ENCODE measurements at regions not wholly inside any gene's neighbourhood (a gene's known extent, or its start where the extent isn't known, plus 50 kb on each side); places are given as distances from the start of the nearest gene placed in this dataset.

GRCh38 chr22:44391015-44391414, 78.3 kb upstream of the SHISAL1 start:
- peaks cover 41 to 55% of the 10 kb centered on the region in 2 donors for H3K27me3 Mint-ChIP-seq
- DNase-seq (no peak), ATAC-seq (replicated peaks) (no peak)
- H3K4me3 Mint-ChIP-seq = no peak overlapping the region
- H3K4me1 Mint-ChIP-seq = no peaks in the 10 kb centered on the region
- no peak overlapping the region for H3K27ac Mint-ChIP-seq
- H3K36me3 Mint-ChIP-seq = no peaks in the 10 kb centered on the region
- no peaks in the 10 kb centered on the region for H3K9me3 Mint-ChIP-seq

- Mint-ChIP-seq H3K27me3 (peaks cover 38 to 55% of the 10 kb centered on the region in 2 donors), H3K4me3 (no peak overlapping the region), H3K36me3 (no peaks in the 10 kb centered on the region), H3K27ac (no peak overlapping the region), H3K4me1 (no peaks in the 10 kb centered on the region), H3K9me3 (no peaks in the 10 kb centered on the region)
- ATAC-seq (replicated peaks) (no peak), DNase-seq (no peak)
Observed at GRCh38 chr22:44390613-44390970, 77.8 kb upstream of the SHISAL1 start.

GRCh38 chr22:44389926-44390612, 77.3 kb upstream of the SHISAL1 start:
- H3K27ac Mint-ChIP-seq = no peak overlapping the region
- no peaks in the 10 kb centered on the region for H3K4me1 Mint-ChIP-seq
- H3K27me3 Mint-ChIP-seq = peaks cover 41 to 55% of the 10 kb centered on the region in 2 donors

GRCh38 chr22:44389181-44389580, 76.4 kb upstream of the SHISAL1 start:
- DNase-seq = no peak
- no peak for ATAC-seq (replicated peaks)

More at GRCh38 chr22:44389926-44390612, 77.3 kb upstream of the SHISAL1 start:
- no peak for ATAC-seq (replicated peaks)
- DNase-seq = no peak
- H3K36me3 Mint-ChIP-seq = no peaks in the 10 kb centered on the region
- H3K4me3 Mint-ChIP-seq = no peak overlapping the region
- H3K9me3 Mint-ChIP-seq = no peaks in the 10 kb centered on the region

GRCh38 chr22:44387486-44387885, 74.7 kb upstream of the SHISAL1 start:
- Mint-ChIP-seq H3K4me3 (no peak overlapping the region), H3K27me3 (peaks cover 53 to 64% of the 10 kb centered on the region in 2 donors), H3K27ac (no peak overlapping the region), H3K36me3 (no peaks in the 10 kb centered on the region), H3K9me3 (no peaks in the 10 kb centered on the region), H3K4me1 (no peaks in the 10 kb centered on the region)
- ATAC-seq (replicated peaks) (no peak), DNase-seq (no peak)

More at GRCh38 chr22:44389181-44389580, 76.4 kb upstream of the SHISAL1 start:
- no peak overlapping the region for H3K4me3 Mint-ChIP-seq
- no peak overlapping the region for H3K27ac Mint-ChIP-seq
- no peaks in the 10 kb centered on the region for H3K36me3 Mint-ChIP-seq
- peaks cover 46 to 60% of the 10 kb centered on the region in 2 donors for H3K27me3 Mint-ChIP-seq
- H3K4me1 Mint-ChIP-seq = no peaks in the 10 kb centered on the region
- no peaks in the 10 kb centered on the region for H3K9me3 Mint-ChIP-seq

- no peaks in the 10 kb centered on the region for H3K36me3 Mint-ChIP-seq
Observed at GRCh38 chr22:44386386-44387035, 73.8 kb upstream of the SHISAL1 start.

GRCh38 chr22:44385781-44386180, 73.0 kb upstream of the SHISAL1 start:
- H3K36me3 Mint-ChIP-seq = no peaks in the 10 kb centered on the region
- H3K4me1 Mint-ChIP-seq = no peaks in the 10 kb centered on the region
- no peak overlapping the region for H3K4me3 Mint-ChIP-seq
- no peaks in the 10 kb centered on the region for H3K9me3 Mint-ChIP-seq
- peaks cover 48 to 59% of the 10 kb centered on the region in 2 donors for H3K27me3 Mint-ChIP-seq
- ATAC-seq (replicated peaks) (no peak), DNase-seq (no peak)
- H3K27ac Mint-ChIP-seq = no peak overlapping the region

More at GRCh38 chr22:44386386-44387035, 73.8 kb upstream of the SHISAL1 start:
- no peaks in the 10 kb centered on the region for H3K4me1 Mint-ChIP-seq
- H3K9me3 Mint-ChIP-seq = no peaks in the 10 kb centered on the region
- ATAC-seq (replicated peaks) = no peak
- no peak overlapping the region for H3K27ac Mint-ChIP-seq
- H3K4me3 Mint-ChIP-seq = no peak overlapping the region
- H3K27me3 Mint-ChIP-seq = peaks cover 48 to 60% of the 10 kb centered on the region in 2 donors
- DNase-seq = no peak

GRCh38 chr22:44385296-44385610, 72.5 kb upstream of the SHISAL1 start:
- Mint-ChIP-seq H3K27ac (no peak overlapping the region), H3K4me1 (no peaks in the 10 kb centered on the region), H3K4me3 (no peak overlapping the region), H3K9me3 (no peaks in the 10 kb centered on the region), H3K27me3 (peaks cover 46 to 59% of the 10 kb centered on the region in 2 donors), H3K36me3 (no peaks in the 10 kb centered on the region)
- ATAC-seq (replicated peaks) (no peak), DNase-seq (no peak)

- no peaks in the 10 kb centered on the region for H3K36me3 Mint-ChIP-seq
- H3K9me3 Mint-ChIP-seq = no peaks in the 10 kb centered on the region
- no peak for DNase-seq
- no peak overlapping the region for H3K4me3 Mint-ChIP-seq
- no peaks in the 10 kb centered on the region for H3K4me1 Mint-ChIP-seq
- H3K27ac Mint-ChIP-seq = no peak overlapping the region
- no peak for ATAC-seq (replicated peaks)
- peaks cover 42 to 57% of the 10 kb centered on the region in 2 donors for H3K27me3 Mint-ChIP-seq
Observed at GRCh38 chr22:44384563-44385295, 72.0 kb upstream of the SHISAL1 start.

GRCh38 chr22:44383652-44384562, 71.2 kb upstream of the SHISAL1 start:
- H3K36me3 Mint-ChIP-seq = no peaks in the 10 kb centered on the region
- H3K4me3 Mint-ChIP-seq = no peak overlapping the region
- H3K9me3 Mint-ChIP-seq = no peaks in the 10 kb centered on the region
- no peaks in the 10 kb centered on the region for H3K4me1 Mint-ChIP-seq
- no peak overlapping the region for H3K27ac Mint-ChIP-seq
- peaks cover 42 to 60% of the 10 kb centered on the region in 2 donors for H3K27me3 Mint-ChIP-seq
- DNase-seq = no peak
- ATAC-seq (replicated peaks) = no peak

- ATAC-seq (replicated peaks) = no peak
- Mint-ChIP-seq H3K27me3 (peaks cover 42 to 62% of the 10 kb centered on the region in 2 donors), H3K9me3 (peaks cover 3% of the 10 kb centered on the region in 2 donors), H3K4me3 (no peak overlapping the region), H3K36me3 (peaks cover 0 to 1% of the 10 kb centered on the region in 2 donors), H3K4me1 (no peaks in the 10 kb centered on the region), H3K27ac (no peak overlapping the region)
- no peak for DNase-seq
Observed at GRCh38 chr22:44383064-44383575, 70.4 kb upstream of the SHISAL1 start.

- peaks cover 3 to 9% of the 10 kb centered on the region in 2 donors for H3K9me3 Mint-ChIP-seq
- H3K27ac Mint-ChIP-seq = no peak overlapping the region
- ATAC-seq (replicated peaks) (no peak), DNase-seq (no peak)
- peaks cover 40 to 57% of the 10 kb centered on the region in 2 donors for H3K27me3 Mint-ChIP-seq
- peaks cover 0 to 1% of the 10 kb centered on the region in 2 donors for H3K36me3 Mint-ChIP-seq
- no peak overlapping the region for H3K4me3 Mint-ChIP-seq
- H3K4me1 Mint-ChIP-seq = no peaks in the 10 kb centered on the region
Observed at GRCh38 chr22:44382116-44383038, 69.6 kb upstream of the SHISAL1 start.

GRCh38 chr22:44381761-44382115, 69.0 kb upstream of the SHISAL1 start:
- no peak overlapping the region for H3K27ac Mint-ChIP-seq
- peaks cover 34 to 52% of the 10 kb centered on the region in 2 donors for H3K27me3 Mint-ChIP-seq
- H3K4me3 Mint-ChIP-seq = no peak overlapping the region

More at GRCh38 chr22:44381761-44382115, 69.0 kb upstream of the SHISAL1 start:
- ATAC-seq (replicated peaks) = no peak
- Mint-ChIP-seq H3K9me3 (peaks cover 3 to 10% of the 10 kb centered on the region in 2 donors), H3K36me3 (peaks cover 0 to 1% of the 10 kb centered on the region in 2 donors), H3K4me1 (no peaks in the 10 kb centered on the region)
- no peak for DNase-seq
